Osteocyte (in vitro differentiated cells): ENCODE measurements at regions not wholly inside any gene's neighbourhood (a gene's known extent, or its start where the extent isn't known, plus 50 kb on each side); places are given as distances from the start of the nearest gene placed in this dataset.

ENCODE experiments used
- DNase-seq: peaks from one replicate; pipeline ENCODE4 v3.0.0; 2021; ENCODE audit warnings: mixed read lengths; ENCODE audit not compliant: unreplicated experiment; ENCODE audit errors: extremely low spot score
- H3K27ac Mint-ChIP-seq: one replicate; pipeline ENCODE4 v1.8.0; 2021; ENCODE audit warnings: mild to moderate bottlenecking, mixed read lengths; ENCODE audit not compliant: unreplicated experiment
- H3K27me3 Mint-ChIP-seq: one replicate; pipeline ENCODE4 v1.8.0; 2021; ENCODE audit warnings: mixed read lengths; ENCODE audit not compliant: unreplicated experiment
- H3K36me3 Mint-ChIP-seq: one replicate; pipeline ENCODE4 v1.8.0; 2021; ENCODE audit warnings: mixed read lengths; ENCODE audit not compliant: unreplicated experiment
- H3K4me1 Mint-ChIP-seq: one replicate; pipeline ENCODE4 v1.8.0; 2021; ENCODE audit warnings: mixed read lengths; ENCODE audit not compliant: unreplicated experiment
- H3K4me3 Mint-ChIP-seq: one replicate; pipeline ENCODE4 v1.8.0; 2021; ENCODE audit warnings: mild to moderate bottlenecking, moderate library complexity, mixed read lengths; ENCODE audit not compliant: unreplicated experiment
- H3K9me3 Mint-ChIP-seq: one replicate; pipeline ENCODE4 v1.8.0; 2021; ENCODE audit warnings: mixed read lengths; ENCODE audit not compliant: unreplicated experiment
- TF ChIP-seq, protein P1 (sequence below): fragments of 200-600 bp; sonication (generic); IDR thresholded peaks from 2 replicates; pipeline ENCODE4 v1.5.0; 2021; ENCODE audit warnings: antibody characterized with exemption, mild to moderate bottlenecking, moderate library complexity

GRCh38 chr5:133882846-133883245, 85.6 kb downstream of the C5orf15 start:
- Mint-ChIP-seq H3K4me1 (peaks cover 22% of the 10 kb centered on the region), H3K27me3 (peaks cover 14% of the 10 kb centered on the region), H3K36me3 (no peaks in the 10 kb centered on the region), H3K27ac (no peak overlapping the region), H3K9me3 (no peaks in the 10 kb centered on the region), H3K4me3 (no peak overlapping the region)
- TF ChIP-seq, protein P1, sequence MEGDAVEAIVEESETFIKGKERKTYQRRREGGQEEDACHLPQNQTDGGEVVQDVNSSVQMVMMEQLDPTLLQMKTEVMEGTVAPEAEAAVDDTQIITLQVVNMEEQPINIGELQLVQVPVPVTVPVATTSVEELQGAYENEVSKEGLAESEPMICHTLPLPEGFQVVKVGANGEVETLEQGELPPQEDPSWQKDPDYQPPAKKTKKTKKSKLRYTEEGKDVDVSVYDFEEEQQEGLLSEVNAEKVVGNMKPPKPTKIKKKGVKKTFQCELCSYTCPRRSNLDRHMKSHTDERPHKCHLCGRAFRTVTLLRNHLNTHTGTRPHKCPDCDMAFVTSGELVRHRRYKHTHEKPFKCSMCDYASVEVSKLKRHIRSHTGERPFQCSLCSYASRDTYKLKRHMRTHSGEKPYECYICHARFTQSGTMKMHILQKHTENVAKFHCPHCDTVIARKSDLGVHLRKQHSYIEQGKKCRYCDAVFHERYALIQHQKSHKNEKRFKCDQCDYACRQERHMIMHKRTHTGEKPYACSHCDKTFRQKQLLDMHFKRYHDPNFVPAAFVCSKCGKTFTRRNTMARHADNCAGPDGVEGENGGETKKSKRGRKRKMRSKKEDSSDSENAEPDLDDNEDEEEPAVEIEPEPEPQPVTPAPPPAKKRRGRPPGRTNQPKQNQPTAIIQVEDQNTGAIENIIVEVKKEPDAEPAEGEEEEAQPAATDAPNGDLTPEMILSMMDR, result no peak
- DNase-seq, result no peak

DNA sequence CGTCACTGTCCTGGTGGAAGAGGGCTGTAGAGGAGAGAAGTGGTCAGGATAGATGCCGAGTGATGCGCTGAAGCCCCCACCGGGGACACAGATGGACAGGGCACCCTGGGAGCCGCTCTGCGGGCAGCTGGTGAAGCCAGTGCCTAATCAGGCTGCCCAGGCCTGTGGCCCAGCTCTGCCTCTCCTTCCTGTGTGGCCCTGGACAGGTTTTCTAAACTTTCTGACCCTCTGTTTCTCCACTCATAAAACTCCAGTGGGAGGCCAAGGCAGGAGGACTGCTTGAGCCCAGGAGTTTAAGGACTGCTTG, 86.1 kb downstream of the C5orf15 start:
- no peak overlapping the region for H3K4me3 Mint-ChIP-seq
- no peaks in the 10 kb centered on the region for H3K36me3 Mint-ChIP-seq
- no peak overlapping the region for H3K27ac Mint-ChIP-seq
- TF ChIP-seq, protein P1, result no peak
- no peak for DNase-seq
- no peaks in the 10 kb centered on the region for H3K9me3 Mint-ChIP-seq
- peaks cover 14% of the 10 kb centered on the region for H3K27me3 Mint-ChIP-seq
- H3K4me1 Mint-ChIP-seq, result peaks cover 22% of the 10 kb centered on the region

DNA sequence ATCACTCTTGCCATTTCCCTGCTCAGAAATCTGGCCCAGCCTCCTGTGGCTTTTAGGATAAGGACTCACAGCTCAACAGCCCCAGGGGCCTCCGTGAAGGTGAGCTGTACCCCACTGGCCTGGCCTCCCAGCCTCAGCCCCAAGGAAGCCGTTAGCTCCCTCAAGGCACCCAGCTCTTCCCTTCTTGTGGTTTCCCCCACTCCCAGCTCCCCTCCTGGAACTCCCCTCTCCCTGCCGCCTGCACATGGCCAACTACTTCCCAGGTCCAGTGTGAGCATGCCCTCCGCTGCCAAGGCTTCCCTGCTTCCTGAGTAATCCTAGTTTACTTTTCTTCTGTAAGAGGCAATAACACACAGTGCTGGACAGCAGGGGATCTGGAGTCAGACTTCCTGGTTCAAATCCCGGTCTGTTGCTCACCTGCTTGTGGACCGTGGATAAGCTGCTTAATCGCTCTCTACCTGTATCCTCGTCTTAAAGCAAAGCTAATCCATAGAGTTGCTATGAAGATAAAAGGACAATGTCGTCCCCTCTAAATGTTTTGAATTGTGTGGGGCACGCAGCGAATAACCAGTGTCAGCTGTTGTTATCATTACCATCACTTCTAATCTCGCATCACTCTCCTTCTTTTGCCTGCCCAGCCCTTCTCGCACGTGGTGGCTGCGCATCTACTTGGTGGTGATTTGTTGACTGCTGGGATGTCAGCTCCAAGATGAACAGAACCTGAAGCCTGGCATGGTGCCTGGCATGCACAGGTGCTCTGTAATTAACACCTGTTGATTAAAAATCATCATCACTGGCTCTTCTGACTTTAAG, 86.6 kb downstream of the C5orf15 start:
- TF ChIP-seq, protein P1, result no peak
- Mint-ChIP-seq H3K4me3 (no peak overlapping the region), H3K27ac (no peak overlapping the region), H3K27me3 (peaks cover 14% of the 10 kb centered on the region), H3K9me3 (no peaks in the 10 kb centered on the region), H3K4me1 (peaks cover 22% of the 10 kb centered on the region), H3K36me3 (no peaks in the 10 kb centered on the region)
- no peak for DNase-seq

DNA sequence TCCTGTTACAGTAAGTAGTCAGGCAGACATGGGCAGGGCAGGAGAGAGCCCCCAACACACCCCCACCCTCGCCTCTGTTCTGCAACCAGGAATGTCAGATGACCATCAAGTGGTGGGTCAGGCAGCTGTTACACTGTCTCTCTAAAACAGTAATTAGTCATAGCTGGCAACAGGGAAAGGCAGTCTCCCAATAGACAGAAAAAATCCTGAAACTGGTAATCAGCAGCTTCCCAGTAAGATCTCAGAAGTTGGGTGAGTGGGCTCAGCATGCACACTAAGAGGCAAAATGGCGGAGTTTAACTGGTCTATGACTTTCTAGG, 90.2 kb downstream of the C5orf15 start:
- Mint-ChIP-seq H3K9me3 (peaks cover 14% of the 10 kb centered on the region), H3K27me3 (peaks cover 14% of the 10 kb centered on the region), H3K27ac (no peak overlapping the region), H3K4me1 (peaks cover 6% of the 10 kb centered on the region), H3K4me3 (no peak overlapping the region), H3K36me3 (no peaks in the 10 kb centered on the region)
- TF ChIP-seq, protein P1, result no peak
- DNase-seq, result no peak

DNA sequence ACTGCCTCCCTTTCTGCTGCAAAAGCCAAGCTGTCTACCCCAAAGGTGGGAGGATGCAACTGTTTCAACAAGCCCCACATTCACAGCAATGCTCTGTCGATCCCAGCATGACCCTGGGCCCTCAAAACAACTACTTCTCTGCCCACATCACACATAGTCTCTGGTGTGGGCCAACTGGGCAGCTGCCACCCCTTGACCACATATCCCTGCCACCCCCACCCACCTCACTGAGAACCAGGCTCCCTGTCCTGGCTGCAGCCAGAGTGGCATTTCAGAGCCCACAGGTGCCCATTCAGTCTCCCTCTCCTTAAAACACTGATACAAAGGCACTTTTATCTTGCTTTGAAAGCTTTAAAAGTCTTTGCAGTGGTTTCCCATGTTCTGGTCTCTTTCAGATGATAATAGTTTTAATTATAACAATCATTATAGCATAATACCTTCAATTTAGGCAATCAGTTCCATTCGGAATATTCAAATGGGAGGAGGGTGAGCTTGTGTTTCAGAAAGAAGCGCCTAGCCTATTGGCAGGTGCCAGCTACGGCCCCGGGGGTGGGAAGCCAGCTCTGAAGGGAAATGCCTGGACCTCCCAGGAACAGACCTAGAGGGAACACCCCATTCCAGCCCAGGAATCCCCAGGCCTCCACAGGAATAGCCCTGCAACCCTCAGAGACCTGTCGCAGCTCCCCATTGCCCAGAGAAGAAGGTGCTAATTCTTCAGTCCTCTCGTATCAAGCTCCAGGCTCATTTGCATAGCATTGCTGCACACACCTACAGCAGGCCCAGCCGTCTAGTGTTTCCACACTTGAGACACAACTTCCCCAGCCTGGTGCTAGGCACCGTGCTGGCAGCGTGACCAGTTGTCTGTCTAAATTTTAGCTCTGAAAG, 90.8 kb downstream of the C5orf15 start:
- Mint-ChIP-seq H3K4me1 (peaks cover 11% of the 10 kb centered on the region), H3K27me3 (peaks cover 14% of the 10 kb centered on the region), H3K9me3 (peaks cover 14% of the 10 kb centered on the region), H3K36me3 (no peaks in the 10 kb centered on the region), H3K27ac (no peak overlapping the region), H3K4me3 (no peak overlapping the region)
- TF ChIP-seq, protein P1, result no peak
- no peak for DNase-seq
